Nephron progenitor cell (in vitro differentiated cells): ENCODE measurements at regions not wholly inside any gene's neighbourhood (a gene's known extent, or its start where the extent isn't known, plus 50 kb on each side); places are given as distances from the start of the nearest gene placed in this dataset.
A peak's percentile ranks its signal among the peaks of the same experiment; 100 is the strongest.

Source experiments
- DNase-seq: peaks from one replicate; pipeline ENCODE4 v3.0.0; 2021
- H3K27ac Mint-ChIP-seq: 2 replicates; pipeline ENCODE4 v1.8.0; 2021; ENCODE audit warnings: mild to moderate bottlenecking, moderate library complexity, mixed read lengths
- H3K27me3 Mint-ChIP-seq: 2 replicates; pipeline ENCODE4 v1.8.0; 2021; ENCODE audit warnings: mild to moderate bottlenecking, low read depth, mixed read lengths; ENCODE audit not compliant: poor library complexity
- H3K36me3 Mint-ChIP-seq: 2 replicates; pipeline ENCODE4 v1.8.0; 2021; ENCODE audit warnings: low read depth, mixed read lengths
- H3K4me1 Mint-ChIP-seq: 2 replicates; pipeline ENCODE4 v1.8.0; 2021; ENCODE audit warnings: mixed read lengths
- H3K4me3 Mint-ChIP-seq: 2 replicates; pipeline ENCODE4 v1.8.0; 2021; ENCODE audit warnings: mild to moderate bottlenecking, moderate library complexity, mixed read lengths
- H3K9me3 Mint-ChIP-seq: 2 replicates; pipeline ENCODE4 v1.8.0; 2021; ENCODE audit warnings: mild to moderate bottlenecking, moderate library complexity, mixed read lengths
- CTCF ChIP-seq: fragments of 200-600 bp; sonication (generic); IDR thresholded peaks from 2 replicates; pipeline ENCODE4 v1.5.0; 2021; ENCODE audit warnings: antibody characterized with exemption

- Mint-ChIP-seq H3K36me3 (no peaks in the 10 kb centered on the region), H3K4me3 (no peak overlapping the region), H3K27me3 (no peaks in the 10 kb centered on the region), H3K4me1 (peaks cover 31% of the 10 kb centered on the region), H3K9me3 (no peaks in the 10 kb centered on the region), H3K27ac (peak overlapping the region; percentile 30)
- DNase-seq, result no peak
- no peak for TF ChIP-seq CTCF
These were observed 50.3 kb upstream of the CABCOCO1 start for GRCh38 chr10:61612450-61612849.

- Mint-ChIP-seq H3K27me3 (no peaks in the 10 kb centered on the region), H3K36me3 (no peaks in the 10 kb centered on the region), H3K27ac (no peak overlapping the region), H3K9me3 (no peaks in the 10 kb centered on the region), H3K4me3 (no peak overlapping the region), H3K4me1 (peaks cover 27% of the 10 kb centered on the region)
- DNase-seq, result no peak
- no peak for TF ChIP-seq CTCF
These were observed 50.7 kb upstream of the CABCOCO1 start for GRCh38 chr10:61612009-61612408.

GRCh38 chr10:61609701-61610100 is 53.0 kb upstream of the CABCOCO1 start:
- peaks cover 27% of the 10 kb centered on the region for H3K4me1 Mint-ChIP-seq
- no peak overlapping the region for H3K27ac Mint-ChIP-seq
- no peak for TF ChIP-seq CTCF
- no peaks in the 10 kb centered on the region for H3K27me3 Mint-ChIP-seq
- no peak for DNase-seq
- no peak overlapping the region for H3K4me3 Mint-ChIP-seq
- H3K9me3 Mint-ChIP-seq, result no peaks in the 10 kb centered on the region
- H3K36me3 Mint-ChIP-seq, result no peaks in the 10 kb centered on the region

GRCh38 chr10:61608255-61609033 is 54.3 kb upstream of the CABCOCO1 start:
- DNase-seq, result no peak
- no peak for TF ChIP-seq CTCF
- Mint-ChIP-seq H3K9me3 (no peaks in the 10 kb centered on the region), H3K4me1 (peaks cover 23% of the 10 kb centered on the region), H3K36me3 (no peaks in the 10 kb centered on the region), H3K4me3 (no peak overlapping the region), H3K27ac (no peak overlapping the region), H3K27me3 (no peaks in the 10 kb centered on the region)

- Mint-ChIP-seq H3K27ac (no peak overlapping the region), H3K9me3 (no peaks in the 10 kb centered on the region), H3K4me1 (peaks cover 11% of the 10 kb centered on the region), H3K27me3 (peaks cover under 1% of the 10 kb centered on the region), H3K4me3 (no peak overlapping the region), H3K36me3 (no peaks in the 10 kb centered on the region)
- no peak for DNase-seq
- TF ChIP-seq CTCF, result peak; percentile 57
These were observed 55.5 kb upstream of the CABCOCO1 start for GRCh38 chr10:61606959-61607907.
